Breast epithelium (tissue), 4 donors: ENCODE measurements at regions not wholly inside any gene's neighbourhood (a gene's known extent, or its start where the extent isn't known, plus 50 kb on each side); places are given as distances from the start of the nearest gene placed in this dataset.

ENCODE experiments used
- DNase-seq, 2 donors: peaks; one replicate each; pipeline ENCODE4 v3.0.0-alpha.2; 2019; ENCODE audit warnings: low spot score in 2 of 2
- H3K27ac ChIP-seq, 2 donors: fragments of 200-600 bp; sonication (generic) in 1 of 2; one replicate each; pipeline ENCODE4 v1.5.1; 2016 to 2019; ENCODE audit warnings: mild to moderate bottlenecking in 1 of 2
- H3K27me3 ChIP-seq, 2 donors: fragments of 200-600 bp; sonication (generic) in 1 of 2; one replicate each; pipeline versions ENCODE4 v1.5.1 to v1.6.0; 2017 to 2019; ENCODE audit warnings: control low read depth in 1 of 2, mild to moderate bottlenecking in 1 of 2
- H3K36me3 ChIP-seq: fragments of 200-600 bp; one replicate; pipeline ENCODE4 v1.5.1; 2019
- H3K4me1 ChIP-seq, 2 donors: fragments of 200-600 bp; sonication (generic); one replicate each; pipeline ENCODE4 v1.5.1; 2016 to 2019; ENCODE audit warnings: control low read depth in 1 of 2
- H3K4me3 ChIP-seq, 3 donors: fragments of 200-600 bp; sonication (generic); 1 replicate in 2 of 3; 2 replicates in 1 of 3; pipeline ENCODE4 v1.5.1; 2016 to 2019; ENCODE audit warnings: mild to moderate bottlenecking in 3 of 3, moderate library complexity in 2 of 3
- H3K9me3 ChIP-seq, 2 donors: fragments of 200-600 bp; sonication (generic) in 1 of 2; one replicate each; pipeline ENCODE4 v1.5.1; 2016 to 2019; ENCODE audit warnings: control low read depth in 1 of 2
- POLR2A ChIP-seq: fragments of 450-650 bp; IDR thresholded peaks from one replicate; pipeline ENCODE4 v1.6.1; 2016; ENCODE audit warnings: antibody characterized with exemption, mild to moderate bottlenecking, moderate library complexity
- POLR2AphosphoS5 ChIP-seq, 3 donors: sonication (generic); formaldehyde crosslinking; IDR thresholded peaks; one replicate each; pipeline ENCODE4 v1.6.1; 2017; ENCODE audit warnings: antibody characterized with exemption in 3 of 3
- intact Hi-C: fragments of 100-400 bp; cut with DNase I; formaldehyde crosslinking; loops from one replicate; pipeline ENCODE4 v1.15.1; 2023; ENCODE audit warnings: low total_unique reads
- TF ChIP-seq, protein P1 (sequence below), 3 donors: fragments of 450-650 bp; IDR thresholded peaks; one replicate each; pipeline ENCODE4 v1.5.1; 2016 to 2017; ENCODE audit warnings: antibody characterized with exemption in 3 of 3, mild to moderate bottlenecking in 3 of 3, moderate library complexity in 3 of 3

DNA sequence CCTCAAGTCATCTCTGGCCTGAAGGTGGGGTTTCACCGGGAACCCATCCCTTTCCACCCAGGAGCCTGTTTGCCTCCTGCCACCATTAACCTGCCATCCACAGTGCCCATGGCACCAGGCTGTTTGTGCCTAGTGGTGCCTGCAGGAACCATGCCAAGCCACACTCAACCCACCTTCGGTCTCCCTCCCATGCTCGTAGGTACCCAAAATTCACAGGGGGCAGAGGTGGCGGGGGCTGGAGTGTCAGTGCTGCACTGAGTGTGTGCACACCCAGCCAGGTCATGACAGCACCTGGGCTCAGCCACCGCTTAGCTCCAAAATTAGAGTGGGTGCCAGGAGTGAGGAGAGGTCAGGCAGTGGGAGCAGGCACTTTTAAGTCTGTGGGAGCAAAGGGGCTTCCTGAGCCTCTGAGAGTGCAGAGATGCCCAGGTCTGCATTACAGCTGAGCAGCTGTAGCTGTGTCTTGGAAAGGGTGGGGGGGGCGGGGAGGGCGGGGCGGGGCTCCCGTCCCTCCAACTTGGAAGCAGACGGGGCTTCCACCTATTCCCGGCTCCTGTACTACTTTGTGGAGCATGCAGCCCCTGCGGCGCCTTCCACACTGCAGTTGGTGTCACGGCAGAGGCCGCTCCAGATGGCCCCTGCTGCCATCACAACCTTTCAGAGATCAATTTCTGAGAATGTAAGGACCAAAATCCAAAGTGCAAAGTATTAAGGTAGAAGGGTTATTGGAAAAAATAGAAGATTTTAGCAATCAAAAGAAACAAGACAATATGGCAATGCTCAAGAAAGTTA lies 2396.8 kb upstream of the C9orf72 start:
- H3K9me3 ChIP-seq = no peaks in the 10 kb centered on the region
- intact Hi-C loops = no loop called here
- TF ChIP-seq POLR2A = no peak
- TF ChIP-seq, protein P1, sequence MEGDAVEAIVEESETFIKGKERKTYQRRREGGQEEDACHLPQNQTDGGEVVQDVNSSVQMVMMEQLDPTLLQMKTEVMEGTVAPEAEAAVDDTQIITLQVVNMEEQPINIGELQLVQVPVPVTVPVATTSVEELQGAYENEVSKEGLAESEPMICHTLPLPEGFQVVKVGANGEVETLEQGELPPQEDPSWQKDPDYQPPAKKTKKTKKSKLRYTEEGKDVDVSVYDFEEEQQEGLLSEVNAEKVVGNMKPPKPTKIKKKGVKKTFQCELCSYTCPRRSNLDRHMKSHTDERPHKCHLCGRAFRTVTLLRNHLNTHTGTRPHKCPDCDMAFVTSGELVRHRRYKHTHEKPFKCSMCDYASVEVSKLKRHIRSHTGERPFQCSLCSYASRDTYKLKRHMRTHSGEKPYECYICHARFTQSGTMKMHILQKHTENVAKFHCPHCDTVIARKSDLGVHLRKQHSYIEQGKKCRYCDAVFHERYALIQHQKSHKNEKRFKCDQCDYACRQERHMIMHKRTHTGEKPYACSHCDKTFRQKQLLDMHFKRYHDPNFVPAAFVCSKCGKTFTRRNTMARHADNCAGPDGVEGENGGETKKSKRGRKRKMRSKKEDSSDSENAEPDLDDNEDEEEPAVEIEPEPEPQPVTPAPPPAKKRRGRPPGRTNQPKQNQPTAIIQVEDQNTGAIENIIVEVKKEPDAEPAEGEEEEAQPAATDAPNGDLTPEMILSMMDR (IDR thresholded peaks at IDR 0.05) = no peak
- TF ChIP-seq POLR2AphosphoS5 (IDR thresholded peaks at IDR 0.05) = no peak
- no peaks in the 10 kb centered on the region for H3K36me3 ChIP-seq
- no peaks in the 10 kb centered on the region for H3K4me1 ChIP-seq
- no peak overlapping the region for H3K27ac ChIP-seq
- peaks cover 0 to 2% of the 10 kb centered on the region in 2 donors for H3K27me3 ChIP-seq
- H3K4me3 ChIP-seq = no peak overlapping the region
- DNase-seq = no peak

DNA sequence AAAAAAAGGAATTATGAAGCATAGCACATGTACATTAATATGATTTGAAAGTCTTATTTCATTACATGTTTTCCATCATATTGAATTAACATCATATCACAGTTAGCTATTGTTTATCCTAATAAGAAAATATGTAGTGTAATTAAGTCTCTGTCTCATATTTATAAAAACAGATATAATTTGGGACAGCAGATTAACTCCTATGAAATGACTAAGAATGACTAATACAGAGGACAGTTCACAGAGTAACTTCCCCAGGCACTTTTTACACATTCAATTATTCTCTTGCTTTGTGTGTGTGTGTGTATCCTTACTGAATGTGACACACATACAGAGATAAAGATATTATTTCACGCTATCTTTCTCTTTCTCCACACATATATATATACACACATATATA lies 2400.9 kb upstream of the C9orf72 start:
- no peaks in the 10 kb centered on the region for H3K9me3 ChIP-seq
- no peak for TF ChIP-seq POLR2AphosphoS5 (IDR thresholded peaks at IDR 0.05)
- no peak for TF ChIP-seq POLR2A
- TF ChIP-seq, protein P1 (IDR thresholded peaks at IDR 0.05) = no peak
- H3K4me3 ChIP-seq = no peak overlapping the region
- intact Hi-C loops = no loop called here
- H3K4me1 ChIP-seq = no peaks in the 10 kb centered on the region
- no peak overlapping the region for H3K27ac ChIP-seq
- no peak for DNase-seq
- no peaks in the 10 kb centered on the region for H3K27me3 ChIP-seq
- no peaks in the 10 kb centered on the region for H3K36me3 ChIP-seq

DNA sequence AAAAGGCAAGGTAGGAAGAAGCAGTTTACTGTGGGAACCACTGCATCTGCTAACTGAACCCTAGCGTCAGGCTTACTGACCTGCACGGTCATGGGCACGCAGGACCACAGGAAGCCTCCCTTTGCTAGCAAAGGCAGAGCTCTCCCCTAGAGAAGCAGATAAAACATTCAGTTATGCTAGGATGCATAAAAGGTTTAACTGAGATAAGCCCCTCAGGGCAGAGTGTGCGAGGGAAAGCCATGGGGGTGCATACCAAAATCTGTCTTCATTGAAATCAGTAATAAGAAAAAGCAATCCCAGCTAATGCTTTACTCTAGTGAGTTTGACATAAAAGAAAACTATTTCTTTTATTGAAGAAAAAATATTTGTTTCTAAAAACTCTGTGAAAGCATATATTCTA lies 2403.7 kb upstream of the C9orf72 start:
- Histone ChIP-seq H3K4me3 (no peak overlapping the region), H3K4me1 (no peaks in the 10 kb centered on the region), H3K36me3 (no peaks in the 10 kb centered on the region), H3K27me3 (no peaks in the 10 kb centered on the region), H3K9me3 (no peaks in the 10 kb centered on the region), H3K27ac (no peak overlapping the region)
- intact Hi-C loops = no loop called here
- no peak for DNase-seq
- TF ChIP-seq POLR2A (no peak), POLR2AphosphoS5 (IDR thresholded peaks at IDR 0.05) (no peak)
- TF ChIP-seq, protein P1 (IDR thresholded peaks at IDR 0.05) = no peak

DNA sequence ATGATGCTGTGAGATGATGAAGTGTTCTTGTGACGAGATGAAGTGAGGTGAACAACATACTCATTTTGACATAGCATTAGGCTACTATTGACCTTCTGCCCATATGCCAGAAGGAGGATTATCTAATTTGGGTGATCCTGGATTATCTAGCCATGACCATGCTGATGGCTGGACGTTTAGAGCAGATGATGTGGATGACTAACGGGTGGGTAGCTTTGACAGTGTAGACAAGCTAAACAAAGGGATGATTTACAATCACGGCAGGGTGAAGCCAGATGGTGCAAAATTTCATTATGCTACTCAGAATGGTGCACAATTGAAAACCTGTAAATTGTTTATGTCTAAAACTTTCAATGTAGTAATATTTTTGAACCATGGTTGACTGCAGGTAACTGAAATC lies 2403.4 kb upstream of the ACO1 start:
- Histone ChIP-seq H3K9me3 (no peaks in the 10 kb centered on the region), H3K27me3 (no peaks in the 10 kb centered on the region), H3K27ac (no peak overlapping the region), H3K4me3 (no peak overlapping the region), H3K4me1 (no peaks in the 10 kb centered on the region), H3K36me3 (no peaks in the 10 kb centered on the region)
- intact Hi-C loops = no loop called here
- TF ChIP-seq POLR2A (no peak), POLR2AphosphoS5 (IDR thresholded peaks at IDR 0.05) (no peak)
- TF ChIP-seq, protein P1 (IDR thresholded peaks at IDR 0.05) = no peak
- no peak for DNase-seq

DNA sequence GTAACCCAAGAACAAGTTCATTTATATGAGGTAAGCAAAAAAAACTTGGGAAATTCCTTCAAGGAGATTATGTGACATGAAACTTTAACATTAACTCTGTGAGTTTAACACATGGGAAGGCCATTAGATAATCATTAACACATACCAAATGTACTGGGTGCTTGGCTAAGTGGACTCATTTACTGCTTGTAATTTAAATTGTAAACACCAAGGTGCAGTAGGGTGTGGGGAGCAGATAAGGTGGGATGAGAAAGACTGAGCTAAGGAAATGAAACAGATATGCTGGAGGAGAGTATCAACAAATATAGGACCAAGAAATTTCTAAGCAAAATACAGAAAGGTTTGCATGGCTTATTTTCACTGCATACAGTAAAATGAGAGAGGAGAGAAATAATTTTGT lies 2384.8 kb upstream of the ACO1 start:
- Histone ChIP-seq H3K9me3 (peaks cover 4 to 5% of the 10 kb centered on the region in 2 donors), H3K4me3 (no peak overlapping the region), H3K36me3 (no peaks in the 10 kb centered on the region), H3K4me1 (no peaks in the 10 kb centered on the region), H3K27ac (no peak overlapping the region), H3K27me3 (no peaks in the 10 kb centered on the region)
- no peak for DNase-seq
- TF ChIP-seq, protein P1 (IDR thresholded peaks at IDR 0.05) = no peak
- TF ChIP-seq POLR2AphosphoS5 (IDR thresholded peaks at IDR 0.05) (no peak), POLR2A (no peak)
- intact Hi-C loops = no loop called here
